ENCODE measurements at regions not wholly inside any gene's neighbourhood (a gene's known extent, or its start where the extent isn't known, plus 50 kb on each side); places are given as distances from the start of the nearest gene placed in this dataset.
"Not testable (repeated sequence)": the region's sequence is repeated elsewhere in the genome, so short reads cannot be mapped to it uniquely, and the experiment has no call there.

DNA sequence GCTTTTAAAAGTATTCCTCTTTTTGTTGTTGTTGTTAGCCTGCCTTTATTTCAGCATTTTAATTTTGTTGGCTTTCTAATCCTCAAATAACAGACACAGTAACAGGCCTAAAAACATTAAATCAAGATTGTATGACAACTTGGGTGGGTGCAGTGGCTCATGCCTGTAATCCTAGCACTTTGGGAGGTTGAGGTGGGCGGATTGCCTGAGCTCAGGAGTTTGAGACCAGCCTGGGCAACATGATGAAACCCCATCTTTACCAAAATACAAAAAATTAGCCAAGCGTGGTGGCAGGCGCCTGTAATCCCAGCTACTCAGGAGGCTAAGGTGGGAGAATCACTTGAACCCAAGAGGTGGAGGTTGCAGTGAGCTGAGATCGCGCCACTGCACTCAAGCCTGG, 220.9 kb upstream of the PPP1R3A start:
- CTCF ChIA-PET (ENCODE audit: low intra/inter-chr PET ratio, low total read pairs); BruUV-seq (replicated peaks); FAIRE-seq; H3K9ac ChIP-seq (ENCODE audit: insufficient read depth, low read depth, low read length); DNase-seq (ENCODE audit: low spot score); in situ Hi-C loops (cut with HindIII; ENCODE audit: extremely low pct_ligation_motif_present, low pct_unique_long_range_greater_than_20kb); H3K79me2 ChIP-seq (ENCODE audit: insufficient read depth, low read length); H3K4me2 ChIP-seq (ENCODE audit: low read depth, low read length); POLR2A ChIA-PET; H3K36me3 ChIP-seq (replicated peaks in 1 of 2; ENCODE audit: control insufficient read depth in 1 of 2, insufficient read depth in 2 of 2, low read length in 2 of 2); H3K27me3 ChIP-seq (ENCODE audit: control insufficient read depth in 1 of 2, insufficient read depth in 2 of 2, low read length in 2 of 2); H3K27ac ChIP-seq (ENCODE audit: extremely low read length, insufficient read depth, low read length); H2AFZ ChIP-seq (ENCODE audit: low read length); ATAC-seq; H4K20me1 ChIP-seq (ENCODE audit: insufficient read depth, low read length); H3K9me3 ChIP-seq (ENCODE audit: low read length); H3K4me3 ChIP-seq (replicated peaks in 1 of 3; ENCODE audit: insufficient read depth in 1 of 3, low read depth in 2 of 3, low read length in 3 of 3); H3K4me1 ChIP-seq (ENCODE audit: insufficient read depth, low read length): not testable (repeated sequence)
- intact Hi-C loops (cut with micrococcal nuclease; ENCODE audit: unreplicated experiment) = loop anchor here (5.0 kb wide), 1 partner anchor 1873 kb away; no protein-coding TSS in a partner anchor
- 3% methylated on average over 5 of the region's 5 CpGs for WGBS (ENCODE audit: low lambda C conversion rate)

DNA sequence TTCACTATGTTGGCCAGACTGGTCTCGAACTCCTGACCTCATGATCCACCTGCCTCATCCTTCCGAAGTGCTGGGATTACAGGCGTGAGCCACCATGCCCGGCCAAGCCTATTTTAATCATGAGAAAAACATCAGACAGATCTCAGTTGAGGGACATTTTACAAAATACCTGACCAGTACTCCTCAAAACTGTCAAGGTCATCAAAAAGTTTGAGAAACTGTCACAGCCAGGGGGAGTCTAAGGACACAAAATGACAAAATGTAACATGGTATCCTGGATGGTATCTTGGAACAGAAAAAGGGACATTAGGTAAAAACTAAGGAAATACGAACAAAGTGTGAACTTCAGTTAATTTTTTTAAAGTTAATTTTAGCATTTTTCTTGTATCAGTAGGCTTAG, 219.8 kb upstream of the PPP1R3A start:
- TF ChIP-seq ISL2 (CRISPR knock-in tag; IDR thresholded peaks at IDR 0.05) (no peak), SNAPC2 (CRISPR knock-in tag; IDR thresholded peaks at IDR 0.05) (no peak), ZBTB21 (CRISPR knock-in tag; IDR thresholded peaks at IDR 0.05) (no peak), MAFF (IDR thresholded peaks at IDR 0.05; ENCODE audit: low read depth, low read length) (peak; percentile 84), ZNF607 (CRISPR knock-in tag; IDR thresholded peaks at IDR 0.05; ENCODE audit: borderline replicate concordance) (no peak), RARG (CRISPR knock-in tag; IDR thresholded peaks at IDR 0.05; ENCODE audit: low read depth) (no peak), NBN (conservative IDR thresholded peaks at IDR 0.05) (no peak), ZNF614 (CRISPR knock-in tag; IDR thresholded peaks at IDR 0.05; ENCODE audit: borderline replicate concordance) (no peak), ZNF749 (CRISPR knock-in tag; IDR thresholded peaks at IDR 0.05; ENCODE audit: borderline replicate concordance) (no peak), MAFK (conservative IDR thresholded peaks at IDR 0.05 in 1 of 2, IDR thresholded peaks at IDR 0.05 in 1 of 2; ENCODE audit: low read length in 2 of 2) (peak; percentile 81 to 86)
- TF ChIP-seq, protein P1, sequence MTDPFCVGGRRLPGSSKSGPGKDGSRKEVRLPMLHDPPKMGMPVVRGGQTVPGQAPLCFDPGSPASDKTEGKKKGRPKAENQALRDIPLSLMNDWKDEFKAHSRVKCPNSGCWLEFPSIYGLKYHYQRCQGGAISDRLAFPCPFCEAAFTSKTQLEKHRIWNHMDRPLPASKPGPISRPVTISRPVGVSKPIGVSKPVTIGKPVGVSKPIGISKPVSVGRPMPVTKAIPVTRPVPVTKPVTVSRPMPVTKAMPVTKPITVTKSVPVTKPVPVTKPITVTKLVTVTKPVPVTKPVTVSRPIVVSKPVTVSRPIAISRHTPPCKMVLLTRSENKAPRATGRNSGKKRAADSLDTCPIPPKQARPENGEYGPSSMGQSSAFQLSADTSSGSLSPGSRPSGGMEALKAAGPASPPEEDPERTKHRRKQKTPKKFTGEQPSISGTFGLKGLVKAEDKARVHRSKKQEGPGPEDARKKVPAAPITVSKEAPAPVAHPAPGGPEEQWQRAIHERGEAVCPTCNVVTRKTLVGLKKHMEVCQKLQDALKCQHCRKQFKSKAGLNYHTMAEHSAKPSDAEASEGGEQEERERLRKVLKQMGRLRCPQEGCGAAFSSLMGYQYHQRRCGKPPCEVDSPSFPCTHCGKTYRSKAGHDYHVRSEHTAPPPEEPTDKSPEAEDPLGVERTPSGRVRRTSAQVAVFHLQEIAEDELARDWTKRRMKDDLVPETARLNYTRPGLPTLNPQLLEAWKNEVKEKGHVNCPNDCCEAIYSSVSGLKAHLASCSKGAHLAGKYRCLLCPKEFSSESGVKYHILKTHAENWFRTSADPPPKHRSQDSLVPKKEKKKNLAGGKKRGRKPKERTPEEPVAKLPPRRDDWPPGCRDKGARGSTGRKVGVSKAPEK (CRISPR knock-in tag; IDR thresholded peaks at IDR 0.05; ENCODE audit: borderline replicate concordance) = no peak
- FAIRE-seq (no peak), DNase-seq (ENCODE audit: low spot score) (no peak), ATAC-seq (no peak)
- H3K4me1 ChIP-seq (ENCODE audit: insufficient read depth, low read length) = no peaks in the 10 kb centered on the region
- no peaks in the 10 kb centered on the region for H3K79me2 ChIP-seq (ENCODE audit: insufficient read depth, low read length)
- no peak overlapping the region for H2AFZ ChIP-seq (ENCODE audit: low read length)
- no peaks in the 10 kb centered on the region for H3K9me3 ChIP-seq (ENCODE audit: low read length)
- no peak overlapping the region for H3K4me3 ChIP-seq (replicated peaks in 1 of 3; ENCODE audit: insufficient read depth in 1 of 3, low read depth in 2 of 3, low read length in 3 of 3)
- no peaks in the 10 kb centered on the region for H3K36me3 ChIP-seq (replicated peaks in 1 of 2; ENCODE audit: control insufficient read depth in 1 of 2, insufficient read depth in 2 of 2, low read length in 2 of 2)
- in situ Hi-C loops (cut with HindIII; ENCODE audit: extremely low pct_ligation_motif_present, low pct_unique_long_range_greater_than_20kb) = no loop called here
- H3K27me3 ChIP-seq (ENCODE audit: control insufficient read depth in 1 of 2, insufficient read depth in 2 of 2, low read length in 2 of 2) = no peaks in the 10 kb centered on the region
- WGBS (ENCODE audit: low lambda C conversion rate) = 20% methylated on average over 5 of the region's 5 CpGs
- no peak overlapping the region for H3K27ac ChIP-seq (ENCODE audit: extremely low read length, insufficient read depth, low read length)
- intact Hi-C loops (cut with micrococcal nuclease; ENCODE audit: unreplicated experiment) = loop anchor here (5.0 kb wide), 1 partner anchor 1874 kb away; no protein-coding TSS in a partner anchor
- POLR2A ChIA-PET = no interaction called here
- BruUV-seq (replicated peaks) = no TSS peak
- H3K9ac ChIP-seq (ENCODE audit: insufficient read depth, low read depth, low read length) = no peak overlapping the region
- CTCF ChIA-PET (ENCODE audit: low intra/inter-chr PET ratio, low total read pairs) = no interaction called here
- no peak overlapping the region for H3K4me2 ChIP-seq (ENCODE audit: low read depth, low read length)
- H4K20me1 ChIP-seq (ENCODE audit: insufficient read depth, low read length) = no peaks in the 10 kb centered on the region
